ENCODE measurements at regions not wholly inside any gene's neighbourhood (a gene's known extent, or its start where the extent isn't known, plus 50 kb on each side); places are given as distances from the start of the nearest gene placed in this dataset.

DNA sequence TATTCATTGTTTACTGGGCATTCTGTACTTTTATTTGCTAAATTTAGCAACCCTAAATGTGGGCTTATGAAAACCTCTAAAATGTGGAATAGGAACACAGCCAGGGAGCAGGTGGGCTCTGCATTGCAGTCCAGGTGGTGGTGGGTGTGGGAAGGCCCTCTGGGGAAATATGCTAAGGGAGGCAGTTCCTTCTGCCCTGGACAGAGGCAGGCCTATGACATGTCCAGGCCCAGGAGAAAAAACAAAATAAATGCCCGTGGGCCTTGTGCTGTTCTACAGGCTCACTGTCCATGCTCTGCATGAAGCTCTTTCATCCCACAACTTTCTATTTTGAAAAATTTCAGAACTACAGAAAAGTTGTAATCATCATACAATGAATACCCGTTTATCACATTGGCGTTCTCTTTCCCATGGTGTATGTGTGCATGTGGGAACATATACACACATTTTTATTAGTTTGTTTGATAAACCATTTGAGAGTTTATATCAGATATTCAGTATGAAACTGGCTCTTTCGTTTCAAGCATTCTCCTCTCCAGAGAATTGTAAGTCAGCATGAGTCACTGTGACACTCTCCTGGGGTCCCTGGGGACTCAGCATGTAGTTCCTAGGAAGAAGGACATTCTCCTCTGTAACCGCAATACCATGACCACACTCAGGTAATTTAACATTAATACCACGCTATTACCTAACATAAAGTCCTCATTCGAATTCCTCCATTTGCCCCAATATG lies 505.3 kb downstream of the COG6 start:
- no peak overlapping the region for H3K4me3 Mint-ChIP-seq (ENCODE audit: unreplicated experiment)
- DNase-seq: no peak
- H3K9me3 Mint-ChIP-seq (ENCODE audit: unreplicated experiment): no peaks in the 10 kb centered on the region
- H3K27me3 Mint-ChIP-seq (ENCODE audit: unreplicated experiment): peaks cover 1% of the 10 kb centered on the region
- H3K36me3 Mint-ChIP-seq (ENCODE audit: unreplicated experiment): peaks cover 3% of the 10 kb centered on the region
- TF ChIP-seq, protein P1, sequence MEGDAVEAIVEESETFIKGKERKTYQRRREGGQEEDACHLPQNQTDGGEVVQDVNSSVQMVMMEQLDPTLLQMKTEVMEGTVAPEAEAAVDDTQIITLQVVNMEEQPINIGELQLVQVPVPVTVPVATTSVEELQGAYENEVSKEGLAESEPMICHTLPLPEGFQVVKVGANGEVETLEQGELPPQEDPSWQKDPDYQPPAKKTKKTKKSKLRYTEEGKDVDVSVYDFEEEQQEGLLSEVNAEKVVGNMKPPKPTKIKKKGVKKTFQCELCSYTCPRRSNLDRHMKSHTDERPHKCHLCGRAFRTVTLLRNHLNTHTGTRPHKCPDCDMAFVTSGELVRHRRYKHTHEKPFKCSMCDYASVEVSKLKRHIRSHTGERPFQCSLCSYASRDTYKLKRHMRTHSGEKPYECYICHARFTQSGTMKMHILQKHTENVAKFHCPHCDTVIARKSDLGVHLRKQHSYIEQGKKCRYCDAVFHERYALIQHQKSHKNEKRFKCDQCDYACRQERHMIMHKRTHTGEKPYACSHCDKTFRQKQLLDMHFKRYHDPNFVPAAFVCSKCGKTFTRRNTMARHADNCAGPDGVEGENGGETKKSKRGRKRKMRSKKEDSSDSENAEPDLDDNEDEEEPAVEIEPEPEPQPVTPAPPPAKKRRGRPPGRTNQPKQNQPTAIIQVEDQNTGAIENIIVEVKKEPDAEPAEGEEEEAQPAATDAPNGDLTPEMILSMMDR (IDR thresholded peaks at IDR 0.05; ENCODE audit: partially characterized antibody, unreplicated experiment): no peak
- peaks cover 17% of the 10 kb centered on the region for H3K4me1 Mint-ChIP-seq (ENCODE audit: low read depth, unreplicated experiment)
- peak overlapping the region; percentile 6 for H3K27ac Mint-ChIP-seq (ENCODE audit: unreplicated experiment)

DNA sequence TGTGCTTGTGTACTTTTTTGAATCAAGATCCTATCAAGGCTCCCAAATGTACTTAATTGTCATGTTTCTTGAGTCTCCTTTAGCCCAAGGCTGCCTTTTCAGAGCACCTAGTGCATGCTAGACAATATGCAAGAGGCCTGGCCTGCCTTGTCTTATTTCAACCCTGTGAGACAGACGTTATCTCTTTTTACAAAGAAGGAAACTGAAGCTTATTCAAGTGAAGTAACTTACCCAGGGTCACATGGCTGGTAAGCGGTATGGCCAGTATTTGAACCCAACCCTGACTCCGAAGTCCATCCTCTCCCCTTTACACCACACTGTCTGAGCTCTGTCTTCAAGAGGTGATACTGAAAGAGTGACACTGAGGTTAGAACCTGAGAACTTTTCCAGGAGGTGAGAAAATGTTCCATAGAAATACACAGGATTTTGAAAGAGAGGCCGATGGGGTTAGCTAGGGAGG lies 505.1 kb downstream of the FOXO1 start:
- peaks cover 17% of the 10 kb centered on the region for H3K4me1 Mint-ChIP-seq (ENCODE audit: low read depth, unreplicated experiment)
- H3K36me3 Mint-ChIP-seq (ENCODE audit: unreplicated experiment): peaks cover 3% of the 10 kb centered on the region
- peaks cover 1% of the 10 kb centered on the region for H3K27me3 Mint-ChIP-seq (ENCODE audit: unreplicated experiment)
- H3K9me3 Mint-ChIP-seq (ENCODE audit: unreplicated experiment): no peaks in the 10 kb centered on the region
- TF ChIP-seq, protein P1 (IDR thresholded peaks at IDR 0.05; ENCODE audit: partially characterized antibody, unreplicated experiment): no peak
- H3K4me3 Mint-ChIP-seq (ENCODE audit: unreplicated experiment): no peak overlapping the region
- H3K27ac Mint-ChIP-seq (ENCODE audit: unreplicated experiment): no peak overlapping the region
- DNase-seq: no peak

DNA sequence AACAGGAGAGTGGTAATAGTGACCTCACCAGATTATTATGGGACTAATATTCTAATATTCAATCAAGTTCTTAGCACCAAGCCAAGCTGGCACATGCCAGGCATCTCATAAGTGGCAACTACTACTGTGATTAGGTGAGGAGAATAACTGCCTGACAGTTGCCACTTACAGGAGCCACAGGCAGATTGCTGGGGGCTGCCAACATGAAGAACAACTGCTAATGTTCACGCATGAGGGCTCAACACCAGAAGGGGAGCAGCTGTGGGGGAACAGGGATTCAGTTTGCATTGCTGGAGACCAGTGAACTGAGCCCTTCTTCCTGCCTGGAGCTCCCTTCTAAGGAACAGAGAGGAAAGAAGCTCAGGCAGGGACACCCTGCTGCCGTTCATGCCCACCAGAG lies 504.5 kb downstream of the FOXO1 start:
- Mint-ChIP-seq H3K9me3 (ENCODE audit: unreplicated experiment) (no peaks in the 10 kb centered on the region), H3K4me1 (ENCODE audit: low read depth, unreplicated experiment) (peaks cover 17% of the 10 kb centered on the region), H3K27ac (ENCODE audit: unreplicated experiment) (no peak overlapping the region), H3K27me3 (ENCODE audit: unreplicated experiment) (peaks cover 1% of the 10 kb centered on the region), H3K36me3 (ENCODE audit: unreplicated experiment) (peaks cover 3% of the 10 kb centered on the region), H3K4me3 (ENCODE audit: unreplicated experiment) (no peak overlapping the region)
- TF ChIP-seq, protein P1 (IDR thresholded peaks at IDR 0.05; ENCODE audit: partially characterized antibody, unreplicated experiment): no peak
- DNase-seq: no peak

DNA sequence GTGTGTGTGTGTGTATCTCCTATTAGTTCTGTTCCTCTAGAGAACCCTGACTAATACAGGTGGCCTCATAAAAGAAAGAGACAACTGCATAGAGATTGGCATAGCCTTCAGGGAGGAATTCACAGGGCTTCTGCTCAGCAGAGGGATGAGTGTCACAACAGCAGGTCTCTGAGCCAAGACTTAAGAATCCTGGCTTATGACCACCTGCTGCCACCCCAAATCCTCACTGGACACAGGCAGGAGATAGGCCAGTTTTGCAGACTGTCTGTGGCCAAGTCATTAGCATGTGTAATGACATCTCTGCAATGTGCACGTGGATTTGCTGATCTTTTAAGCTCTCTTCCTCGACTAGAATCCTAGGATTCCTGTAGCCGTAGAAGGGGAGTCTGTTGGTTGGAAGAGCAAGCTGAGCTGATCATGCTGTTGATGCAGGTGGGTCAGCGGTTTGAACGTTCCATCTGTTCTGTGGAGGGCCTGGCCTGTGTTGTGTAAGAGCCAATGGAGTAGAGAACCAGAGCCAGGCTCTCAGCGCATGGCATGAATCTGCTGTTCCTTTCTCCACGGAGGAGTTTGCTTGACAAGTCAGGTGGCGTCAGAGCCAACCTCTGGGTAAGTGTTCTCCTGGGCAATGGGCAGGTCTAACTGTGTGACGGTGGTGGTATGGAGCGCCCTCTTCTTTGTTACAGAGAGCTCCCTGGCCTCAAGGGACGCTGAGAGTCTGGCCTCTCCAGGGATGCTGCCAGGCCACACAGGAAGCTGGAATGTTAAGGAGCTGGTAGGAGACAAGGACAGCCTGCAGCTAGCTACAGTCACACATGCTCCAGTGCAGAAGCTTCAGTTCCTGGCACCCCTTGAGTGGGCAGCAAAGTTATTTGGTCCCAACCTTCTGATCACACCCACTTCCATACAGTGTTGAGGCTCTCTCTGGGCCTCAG lies 503.1 kb downstream of the FOXO1 start:
- Mint-ChIP-seq H3K4me1 (ENCODE audit: low read depth, unreplicated experiment) (peaks cover 17% of the 10 kb centered on the region), H3K36me3 (ENCODE audit: unreplicated experiment) (peaks cover 3% of the 10 kb centered on the region), H3K27ac (ENCODE audit: unreplicated experiment) (no peak overlapping the region), H3K27me3 (ENCODE audit: unreplicated experiment) (peaks cover 1% of the 10 kb centered on the region), H3K9me3 (ENCODE audit: unreplicated experiment) (no peaks in the 10 kb centered on the region), H3K4me3 (ENCODE audit: unreplicated experiment) (no peak overlapping the region)
- TF ChIP-seq, protein P1 (IDR thresholded peaks at IDR 0.05; ENCODE audit: partially characterized antibody, unreplicated experiment): no peak
- no peak for DNase-seq

Data from glutamatergic neuron (in vitro differentiated cells).